Activated naive CD4-positive, alpha-beta T cell treated with anti-CD3 and anti-CD28 coated beads for 36 hours (primary cell): ENCODE measurements at regions not wholly inside any gene's neighbourhood (a gene's known extent, or its start where the extent isn't known, plus 50 kb on each side); places are given as distances from the start of the nearest gene placed in this dataset.
A peak's percentile ranks its signal among the peaks of the same experiment; 100 is the strongest.

ENCODE experiments used
- CTCF ChIA-PET: fragments of 350-600 bp; sonication (Branson Sonifier 250); formaldehyde crosslinking; loops from one replicate; lab custom pipeline; 2021; ENCODE audit warnings: antibody characterized with exemption; lab: Charles Lee
- DNase-seq: peaks from one replicate; pipeline ENCODE4 v3.0.0-alpha.2; 2020
- H3K27ac Mint-ChIP-seq: one replicate; pipeline ENCODE4 v1.8.0; 2021; ENCODE audit warnings: mild to moderate bottlenecking, mixed read lengths
- H3K27me3 Mint-ChIP-seq: one replicate; pipeline ENCODE4 v1.8.0; 2021; ENCODE audit warnings: low read depth, mixed read lengths
- H3K36me3 Mint-ChIP-seq: one replicate; pipeline ENCODE4 v1.8.0; 2021; ENCODE audit warnings: low read depth, mixed read lengths
- H3K4me1 Mint-ChIP-seq: one replicate; pipeline ENCODE4 v1.8.0; 2021; ENCODE audit warnings: low read depth, mixed read lengths
- H3K4me3 Mint-ChIP-seq: one replicate; pipeline ENCODE4 v1.8.0; 2021; ENCODE audit warnings: mild to moderate bottlenecking, moderate library complexity, mixed read lengths
- H3K9me3 Mint-ChIP-seq: one replicate; pipeline ENCODE4 v1.8.0; 2021; ENCODE audit warnings: mixed read lengths
- intact Hi-C: fragments of 100-400 bp; cut with micrococcal nuclease; formaldehyde crosslinking; loops from one replicate; pipeline ENCODE4 v1.15.1; 2023

DNA sequence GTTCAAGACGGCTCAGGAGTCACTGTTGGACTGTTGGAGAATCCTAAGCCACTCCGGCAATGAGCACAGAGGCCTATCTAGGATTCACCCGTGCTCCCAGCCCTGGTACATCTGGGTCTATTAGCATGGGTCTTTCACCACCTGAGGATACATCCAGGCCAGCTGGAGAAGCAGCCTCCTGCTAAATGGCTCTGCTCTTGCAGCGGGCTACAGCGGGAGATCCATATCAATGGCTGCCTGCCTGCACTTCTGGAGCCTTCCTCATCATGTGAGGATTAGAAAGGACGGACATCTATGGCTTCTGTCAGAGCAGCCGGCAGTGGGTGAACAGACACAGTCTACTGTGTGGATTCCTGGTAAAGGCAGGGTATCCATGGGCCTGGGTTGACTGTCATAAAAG is 357.4 kb downstream of the MLLT3 start:
- intact Hi-C loops, result no loop called here
- H3K27ac Mint-ChIP-seq, result no peak overlapping the region
- CTCF ChIA-PET, result no interaction called here
- no peak overlapping the region for H3K4me3 Mint-ChIP-seq
- H3K27me3 Mint-ChIP-seq, result no peaks in the 10 kb centered on the region
- no peaks in the 10 kb centered on the region for H3K36me3 Mint-ChIP-seq
- peaks cover 3% of the 10 kb centered on the region for H3K4me1 Mint-ChIP-seq
- DNase-seq, result no peak
- H3K9me3 Mint-ChIP-seq, result no peaks in the 10 kb centered on the region

DNA sequence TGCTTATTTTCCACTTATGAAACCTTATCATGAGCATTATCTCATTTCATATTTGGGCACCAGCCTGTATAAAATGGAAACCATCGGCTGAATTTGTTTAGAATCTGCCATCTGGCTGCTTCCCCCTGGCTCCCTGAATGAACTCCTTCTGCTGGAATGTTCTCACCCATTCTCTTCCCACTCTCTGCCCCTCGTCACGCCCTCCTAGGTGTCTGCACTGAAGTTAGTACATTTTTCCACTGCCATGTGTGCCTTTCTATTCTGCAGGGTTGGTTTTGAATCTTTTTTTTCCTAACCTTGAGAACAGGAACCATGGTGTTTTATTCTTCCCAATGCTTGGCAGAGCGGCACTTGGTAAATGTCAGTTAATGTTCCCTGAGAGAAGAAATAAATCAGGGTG is 359.7 kb downstream of the MLLT3 start:
- Mint-ChIP-seq H3K36me3 (no peaks in the 10 kb centered on the region), H3K4me3 (no peak overlapping the region), H3K9me3 (no peaks in the 10 kb centered on the region), H3K27ac (no peak overlapping the region), H3K27me3 (no peaks in the 10 kb centered on the region), H3K4me1 (peaks cover 2% of the 10 kb centered on the region)
- CTCF ChIA-PET, result no interaction called here
- no peak for DNase-seq
- intact Hi-C loops, result no loop called here

DNA sequence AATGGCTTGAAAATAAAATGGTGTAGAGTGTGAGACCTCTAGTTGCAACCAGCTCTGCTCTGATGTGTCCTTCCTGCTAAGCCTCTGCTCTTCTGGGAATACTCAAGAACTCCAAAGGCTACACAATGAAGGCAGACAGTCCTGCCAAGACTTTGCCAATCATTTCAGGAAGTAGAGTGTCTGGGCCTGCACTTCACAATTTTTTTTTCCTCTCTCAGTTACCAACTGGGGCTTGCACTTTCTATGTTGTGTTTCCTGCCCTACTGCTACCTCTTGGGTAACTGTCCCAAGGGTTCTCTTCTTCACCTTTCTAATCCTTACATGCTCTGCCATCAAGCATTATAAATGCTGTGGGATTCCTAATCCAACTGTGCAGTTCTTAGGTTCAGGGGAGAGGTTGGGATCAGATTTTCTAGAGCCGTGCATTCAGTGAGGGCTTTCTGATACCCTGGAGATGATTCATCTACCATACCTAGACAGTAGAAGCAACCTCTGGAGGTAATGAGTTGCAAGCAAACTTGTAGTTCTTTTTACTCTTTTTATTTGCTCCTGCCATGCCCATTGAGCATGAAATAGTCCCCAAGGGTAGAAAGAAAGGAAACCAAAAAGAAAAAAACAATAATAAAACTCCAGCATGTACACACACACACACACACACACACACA is 365.9 kb downstream of the MLLT3 start:
- H3K4me3 Mint-ChIP-seq, result no peak overlapping the region
- H3K4me1 Mint-ChIP-seq, result peaks cover 38% of the 10 kb centered on the region
- CTCF ChIA-PET, result interaction anchor here (0.7 to 2.6 kb wide), 5 partner anchors 17 to 366 kb away, joined by 3 to 7 read pairs (median 3); partner anchors contain the start of gene MLLT3
- H3K27me3 Mint-ChIP-seq, result no peaks in the 10 kb centered on the region
- intact Hi-C loops, result loop anchor here (2.0 to 5.0 kb wide), 3 partner anchors 258 to 686 kb away; no protein-coding TSS in a partner anchor
- H3K36me3 Mint-ChIP-seq, result no peaks in the 10 kb centered on the region
- no peaks in the 10 kb centered on the region for H3K9me3 Mint-ChIP-seq
- no peak overlapping the region for H3K27ac Mint-ChIP-seq
- DNase-seq, result no peak

DNA sequence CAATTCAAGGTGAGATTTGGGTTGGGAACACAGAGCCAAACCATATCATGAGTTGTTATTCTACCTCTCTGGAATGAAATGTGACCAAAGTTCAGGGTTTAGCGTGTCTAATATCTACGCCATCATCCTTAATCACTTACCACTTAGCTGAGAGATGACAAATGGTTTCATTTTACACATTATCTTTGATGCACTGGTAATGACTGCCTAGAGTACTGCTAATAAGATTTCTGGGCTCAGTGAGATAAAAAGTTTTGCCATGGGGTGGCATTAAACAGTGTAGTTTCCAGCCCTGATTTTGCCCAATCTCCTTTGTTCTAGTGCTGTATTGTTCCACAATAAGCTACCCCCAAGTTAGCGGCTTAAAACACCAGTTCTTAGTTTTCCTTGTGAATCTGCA is 367.2 kb downstream of the MLLT3 start:
- H3K27me3 Mint-ChIP-seq, result no peaks in the 10 kb centered on the region
- H3K27ac Mint-ChIP-seq, result peak overlapping the region; percentile 51
- intact Hi-C loops, result loop anchor here (1.0 to 5.0 kb wide), 7 partner anchors 12 to 687 kb away; partner anchors contain the start of gene MLLT3

DNA sequence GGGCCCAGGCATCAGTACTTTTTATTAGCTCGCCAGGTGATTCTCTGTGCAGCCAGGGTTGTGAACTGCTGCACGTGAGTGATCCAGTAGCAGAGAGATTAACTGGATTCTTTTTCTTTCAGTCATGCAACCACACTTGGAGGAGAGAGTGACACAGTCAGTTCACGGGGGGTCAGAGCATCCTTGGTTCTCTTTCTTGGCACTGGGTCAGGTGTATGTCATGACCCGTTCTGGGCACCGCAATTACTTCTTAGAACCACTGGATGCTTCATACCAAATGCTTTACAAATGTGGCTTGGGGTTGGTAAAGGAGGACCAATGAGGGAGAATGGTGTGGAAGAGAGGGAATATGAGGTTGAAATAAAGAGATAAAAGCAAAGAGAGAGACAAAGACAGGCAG is 368.7 kb downstream of the MLLT3 start:
- Mint-ChIP-seq H3K4me1 (peaks cover 38% of the 10 kb centered on the region), H3K4me3 (no peak overlapping the region), H3K27me3 (no peaks in the 10 kb centered on the region), H3K9me3 (no peaks in the 10 kb centered on the region), H3K36me3 (no peaks in the 10 kb centered on the region), H3K27ac (no peak overlapping the region)
- no peak for DNase-seq
- CTCF ChIA-PET, result interaction anchor here (0.7 to 1.0 kb wide), 2 partner anchors 102 to 307 kb away, joined by 3 read pairs; no protein-coding TSS in a partner anchor
- intact Hi-C loops, result loop anchor here (2.0 kb wide), 3 partner anchors 67 to 369 kb away; partner anchors contain the start of gene MLLT3

More for the DNA sequence above, 367.2 kb downstream of the MLLT3 start:
- H3K4me1 Mint-ChIP-seq, result peaks cover 38% of the 10 kb centered on the region
- H3K9me3 Mint-ChIP-seq, result no peaks in the 10 kb centered on the region
- no peak overlapping the region for H3K4me3 Mint-ChIP-seq
- no peaks in the 10 kb centered on the region for H3K36me3 Mint-ChIP-seq
- CTCF ChIA-PET, result interaction anchor here (0.6 to 2.6 kb wide), 4 partner anchors 11 to 367 kb away, joined by 3 to 7 read pairs (median 4); partner anchors contain the start of gene MLLT3
- DNase-seq, result no peak

DNA sequence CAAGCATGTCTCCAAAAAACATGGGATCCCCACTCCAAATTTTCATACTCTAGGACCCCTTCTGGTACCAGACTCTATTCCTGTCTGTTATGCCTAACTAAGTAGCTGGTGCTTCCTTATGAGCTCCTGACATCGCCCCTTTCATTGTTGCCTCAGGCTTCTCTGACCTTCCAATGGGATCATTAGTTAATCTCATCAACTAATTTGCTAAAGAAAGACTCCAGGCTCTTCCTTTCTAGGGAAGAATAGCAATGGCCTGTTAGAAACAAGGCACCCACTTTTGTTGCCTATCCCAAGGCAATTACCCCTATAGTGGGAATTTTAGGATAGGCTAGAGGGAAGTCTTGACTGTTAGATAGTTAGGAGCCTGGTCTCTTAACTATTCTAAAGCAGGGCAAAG is 369.5 kb downstream of the MLLT3 start:
- no peaks in the 10 kb centered on the region for H3K36me3 Mint-ChIP-seq
- no peak overlapping the region for H3K27ac Mint-ChIP-seq

DNA sequence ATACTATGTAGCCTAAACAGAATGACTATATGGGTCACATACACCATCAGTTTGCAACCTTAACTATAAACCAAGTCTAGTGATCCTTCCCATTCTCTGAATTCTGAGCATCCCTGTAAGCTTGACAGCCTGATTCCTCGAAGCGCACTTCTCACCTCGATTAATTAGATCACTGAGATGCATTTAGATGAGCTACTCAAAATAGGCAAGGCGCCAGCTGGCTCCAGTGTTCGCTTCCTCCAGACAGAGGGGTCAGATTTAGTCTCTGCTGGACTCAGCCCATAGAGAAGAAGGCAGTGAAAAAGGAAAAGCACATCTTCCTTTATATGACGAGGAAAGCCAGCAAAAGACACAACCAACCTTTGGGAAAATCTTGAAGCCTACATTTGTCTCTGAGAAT is 371.5 kb downstream of the MLLT3 start:
- CTCF ChIA-PET, result interaction anchor here (0.6 kb wide), 1 partner anchor 216 kb away, joined by 3 read pairs; no protein-coding TSS in a partner anchor
- H3K9me3 Mint-ChIP-seq, result no peaks in the 10 kb centered on the region
- DNase-seq, result no peak
- no peaks in the 10 kb centered on the region for H3K36me3 Mint-ChIP-seq
- intact Hi-C loops, result no loop called here
- H3K4me1 Mint-ChIP-seq, result peaks cover 22% of the 10 kb centered on the region
- no peaks in the 10 kb centered on the region for H3K27me3 Mint-ChIP-seq
- no peak overlapping the region for H3K4me3 Mint-ChIP-seq
- no peak overlapping the region for H3K27ac Mint-ChIP-seq

More for the DNA sequence above, 369.5 kb downstream of the MLLT3 start:
- Mint-ChIP-seq H3K27me3 (no peaks in the 10 kb centered on the region), H3K4me3 (no peak overlapping the region), H3K9me3 (no peaks in the 10 kb centered on the region), H3K4me1 (peaks cover 37% of the 10 kb centered on the region)
- intact Hi-C loops, result no loop called here
- CTCF ChIA-PET, result interaction anchor here (1.0 kb wide), 1 partner anchor 103 kb away, joined by 3 read pairs; no protein-coding TSS in a partner anchor
- DNase-seq, result no peak

DNA sequence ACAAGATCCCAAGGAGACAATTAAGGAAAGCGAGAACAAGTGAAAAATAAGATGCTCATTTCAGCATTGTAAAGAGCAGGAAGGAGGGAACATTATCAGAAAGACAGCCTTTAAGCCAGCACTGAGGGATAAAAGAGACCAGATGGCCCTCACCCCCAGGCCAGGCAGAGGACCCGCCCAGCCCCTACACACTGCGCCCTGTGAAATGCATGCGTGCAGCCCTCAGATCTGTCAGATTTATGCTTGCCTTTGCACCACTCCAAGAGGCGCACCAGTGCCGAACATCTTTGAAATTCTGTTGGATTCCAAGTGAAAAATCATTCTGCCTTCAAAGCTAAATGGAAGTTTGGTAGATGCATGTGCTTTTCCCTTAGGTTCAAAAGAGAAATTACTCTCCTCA is 378.0 kb downstream of the MLLT3 start:
- Mint-ChIP-seq H3K4me1 (peaks cover 58% of the 10 kb centered on the region), H3K36me3 (no peaks in the 10 kb centered on the region), H3K9me3 (no peaks in the 10 kb centered on the region), H3K27ac (no peak overlapping the region), H3K27me3 (no peaks in the 10 kb centered on the region), H3K4me3 (no peak overlapping the region)
- intact Hi-C loops, result loop anchor here (5.0 kb wide), 1 partner anchor 378 kb away; the partner anchor contains the start of gene MLLT3
- CTCF ChIA-PET, result no interaction called here
- no peak for DNase-seq

DNA sequence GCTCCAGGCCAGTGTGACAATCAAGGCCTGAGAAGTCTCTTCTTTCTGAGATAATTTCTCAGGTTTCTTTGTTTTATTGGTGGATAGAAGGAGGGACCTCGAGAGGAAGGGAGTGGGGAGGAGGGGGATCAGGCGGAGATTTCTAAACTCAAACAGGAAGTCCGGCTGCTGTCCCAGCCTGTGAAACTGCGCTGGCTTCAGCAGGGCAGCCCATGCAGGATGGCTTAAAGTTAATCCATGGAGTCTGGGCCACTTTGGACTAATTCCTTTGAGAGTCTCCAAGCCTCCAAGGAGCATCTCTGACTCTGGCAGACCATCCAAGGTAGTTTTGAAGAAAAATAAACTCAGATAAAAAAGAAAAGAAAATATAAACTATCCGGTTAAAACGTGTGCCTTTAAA is 378.5 kb downstream of the MLLT3 start:
- intact Hi-C loops, result loop anchor here (1.0 to 5.0 kb wide), 5 partner anchors 11 to 378 kb away; partner anchors contain the start of gene MLLT3
- no peak overlapping the region for H3K4me3 Mint-ChIP-seq
- H3K4me1 Mint-ChIP-seq, result peaks cover 58% of the 10 kb centered on the region
- H3K9me3 Mint-ChIP-seq, result no peaks in the 10 kb centered on the region
- H3K27ac Mint-ChIP-seq, result no peak overlapping the region
- CTCF ChIA-PET, result no interaction called here
- H3K36me3 Mint-ChIP-seq, result no peaks in the 10 kb centered on the region
- no peaks in the 10 kb centered on the region for H3K27me3 Mint-ChIP-seq
- no peak for DNase-seq

DNA sequence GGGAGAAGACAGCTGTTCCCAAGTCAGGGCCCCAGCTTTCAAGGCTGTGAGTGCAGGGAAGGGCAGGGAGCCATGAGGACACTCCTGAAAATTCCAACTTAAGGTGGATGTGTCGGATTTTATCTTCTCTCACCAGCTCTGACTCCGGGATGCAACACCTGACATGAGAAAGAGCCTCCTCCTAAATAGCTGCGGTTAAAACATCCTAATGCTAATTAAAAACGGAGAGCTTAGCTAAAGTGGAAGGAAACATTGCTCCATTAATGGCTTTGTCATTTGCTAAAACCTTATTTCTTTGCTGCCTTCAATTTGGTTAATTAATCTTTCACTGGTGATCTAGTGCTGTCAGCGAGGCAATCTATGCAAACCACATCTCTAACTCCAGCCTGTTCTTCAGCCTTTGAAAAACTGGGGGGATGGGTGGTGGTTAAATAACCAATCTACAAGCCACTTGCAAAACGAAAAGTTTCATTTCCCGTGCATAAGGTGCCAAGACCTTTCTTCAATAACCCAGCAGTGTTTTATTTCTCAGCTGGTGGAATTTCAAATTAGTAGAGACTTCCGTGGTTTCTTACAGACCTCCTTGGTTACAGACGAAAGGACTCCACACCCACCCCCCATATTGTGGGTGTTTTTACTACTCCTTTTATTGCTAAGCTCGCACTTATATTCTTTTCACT is 379.6 kb downstream of the MLLT3 start:
- DNase-seq, result peak; percentile 52
- H3K27ac Mint-ChIP-seq, result no peak overlapping the region
- intact Hi-C loops, result loop anchor here (1.0 to 5.0 kb wide), 6 partner anchors 13 to 380 kb away; partner anchors contain the start of gene MLLT3
- CTCF ChIA-PET, result interaction anchor here (0.7 kb wide), 1 partner anchor 128 kb away, joined by 3 read pairs; no protein-coding TSS in a partner anchor
- no peaks in the 10 kb centered on the region for H3K36me3 Mint-ChIP-seq
- peaks cover 60% of the 10 kb centered on the region for H3K4me1 Mint-ChIP-seq
- no peaks in the 10 kb centered on the region for H3K9me3 Mint-ChIP-seq
- H3K4me3 Mint-ChIP-seq, result no peak overlapping the region
- H3K27me3 Mint-ChIP-seq, result no peaks in the 10 kb centered on the region

DNA sequence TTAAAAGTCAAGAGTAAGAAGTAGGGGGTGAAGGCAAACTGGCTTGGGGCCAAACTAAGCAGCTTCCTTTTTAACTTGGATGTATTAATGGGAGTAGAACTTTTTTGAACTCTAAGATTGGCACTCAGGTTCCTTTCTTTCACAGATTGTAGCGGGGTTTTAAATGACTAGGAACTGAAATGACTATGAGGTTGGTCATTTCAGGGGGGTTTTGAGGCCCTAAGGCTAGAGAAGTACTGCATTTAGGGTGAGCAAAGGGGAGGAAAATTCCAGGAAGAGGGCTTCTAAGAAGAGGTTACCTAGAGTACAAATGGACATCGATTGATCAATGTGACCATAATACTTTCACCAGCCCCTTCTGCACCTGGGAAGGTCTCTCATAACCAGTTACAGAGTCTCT is 381.8 kb downstream of the MLLT3 start:
- Mint-ChIP-seq H3K27ac (no peak overlapping the region), H3K27me3 (no peaks in the 10 kb centered on the region), H3K4me1 (peaks cover 77% of the 10 kb centered on the region), H3K4me3 (no peak overlapping the region), H3K36me3 (peaks cover 2% of the 10 kb centered on the region), H3K9me3 (no peaks in the 10 kb centered on the region)
- CTCF ChIA-PET, result interaction anchor here (1.2 kb wide), 1 partner anchor 15 kb away, joined by 3 read pairs; no protein-coding TSS in a partner anchor
- intact Hi-C loops, result loop anchor here (5.0 kb wide), 1 partner anchor 382 kb away; the partner anchor contains the start of gene MLLT3
- peak; percentile 28 for DNase-seq

DNA sequence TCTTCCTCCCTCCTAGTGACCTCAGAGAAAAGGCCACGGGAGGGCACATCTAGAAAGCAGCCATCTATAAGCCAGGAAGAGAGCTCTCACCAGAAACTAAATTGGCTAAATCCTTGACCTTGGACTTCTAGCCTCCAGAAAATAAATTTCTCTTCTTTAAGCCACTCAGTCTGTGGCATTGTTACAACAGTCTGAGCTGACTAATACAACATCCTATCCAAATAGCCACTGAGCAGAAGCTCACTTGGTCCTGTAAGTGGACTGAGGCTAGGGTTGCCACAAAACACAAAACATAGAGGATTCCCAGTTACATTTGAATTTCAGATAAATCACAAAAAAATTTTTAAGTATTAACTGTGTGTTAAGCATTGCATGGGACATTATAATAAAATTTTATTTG is 383.4 kb downstream of the MLLT3 start:
- peaks cover 62% of the 10 kb centered on the region for H3K4me1 Mint-ChIP-seq
- CTCF ChIA-PET, result no interaction called here
- H3K9me3 Mint-ChIP-seq, result peaks cover 3% of the 10 kb centered on the region
- intact Hi-C loops, result no loop called here
- H3K36me3 Mint-ChIP-seq, result peaks cover 5% of the 10 kb centered on the region
- H3K4me3 Mint-ChIP-seq, result no peak overlapping the region
- H3K27me3 Mint-ChIP-seq, result no peaks in the 10 kb centered on the region
- no peak for DNase-seq
- H3K27ac Mint-ChIP-seq, result no peak overlapping the region
